AG04450 (cell line): ENCODE measurements at regions not wholly inside any gene's neighbourhood (a gene's known extent, or its start where the extent isn't known, plus 50 kb on each side); places are given as distances from the start of the nearest gene placed in this dataset.

Source experiments
- CTCF ChIA-PET: fragments of 300-600, 350-600 bp; formaldehyde crosslinking; extraction: SDS; loops from one replicate; lab custom pipeline; 2022; ENCODE audit warnings: antibody characterized with exemption, inconsistent platforms; lab: Charles Lee
- POLR2A ChIA-PET: fragments of 350-600 bp; formaldehyde crosslinking; extraction: SDS; loops from one replicate; lab custom pipeline; 2021; ENCODE audit warnings: antibody characterized with exemption, inconsistent platforms; lab: Yijun Ruan, JAX
- DNase-seq: peaks from one replicate; pipeline ENCODE4 v3.0.0-alpha.2; 2011; ENCODE audit warnings: low read depth, low spot score
- H3K27ac ChIP-seq: one replicate; pipeline ENCODE4 v1.5.1; 2012; ENCODE audit warnings: low read depth, low read length, control low read depth
- H3K27me3 ChIP-seq: one replicate; pipeline ENCODE4 v1.6.0; 2012; ENCODE audit warnings: low read length; ENCODE audit not compliant: control insufficient read depth, insufficient read depth
- H3K4me3 ChIP-seq: 2 replicates; pipeline ENCODE4 v1.5.1; 2011; ENCODE audit warnings: mild to moderate bottlenecking, low read depth, low read length, control low read depth
- H3K9me3 ChIP-seq: 2 replicates; pipeline ENCODE4 v1.5.1; 2012; ENCODE audit warnings: low read length; ENCODE audit not compliant: control insufficient read depth, insufficient read depth
- CTCF ChIP-seq: IDR thresholded peaks from 2 replicates; pipeline ENCODE4 v1.5.1; 2011; ENCODE audit warnings: low read depth, low read length, control low read depth, inconsistent platforms

DNA sequence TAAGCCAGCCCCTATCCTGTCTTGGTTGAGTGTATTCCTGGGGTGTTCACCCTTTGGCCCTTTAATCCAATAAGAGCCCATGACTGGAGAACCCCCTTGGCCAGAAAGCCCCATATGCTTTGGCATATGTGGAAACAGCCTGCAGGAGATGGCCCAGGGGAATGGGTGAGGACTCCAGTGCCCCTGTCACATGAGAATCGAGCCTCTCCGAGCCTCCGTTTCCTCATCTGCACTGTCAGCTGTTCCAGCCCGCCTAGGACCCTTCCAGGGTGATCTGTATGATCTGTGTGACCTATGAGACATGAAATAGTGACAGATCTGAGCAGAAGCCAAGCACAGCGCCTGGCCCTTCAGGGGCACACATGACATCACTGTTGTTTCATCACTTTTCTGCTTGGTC, 300.7 kb downstream of the ZNF536 start:
- Histone ChIP-seq H3K27ac (no peak overlapping the region), H3K27me3 (no peaks in the 10 kb centered on the region), H3K4me3 (no peak overlapping the region), H3K9me3 (no peaks in the 10 kb centered on the region)
- DNase-seq, result no peak
- POLR2A ChIA-PET, result no interaction called here
- TF ChIP-seq CTCF, result no peak
- CTCF ChIA-PET, result interaction anchor here (3.8 kb wide), 1 partner anchor 10 kb away, joined by 14 read pairs; no protein-coding TSS in a partner anchor

DNA sequence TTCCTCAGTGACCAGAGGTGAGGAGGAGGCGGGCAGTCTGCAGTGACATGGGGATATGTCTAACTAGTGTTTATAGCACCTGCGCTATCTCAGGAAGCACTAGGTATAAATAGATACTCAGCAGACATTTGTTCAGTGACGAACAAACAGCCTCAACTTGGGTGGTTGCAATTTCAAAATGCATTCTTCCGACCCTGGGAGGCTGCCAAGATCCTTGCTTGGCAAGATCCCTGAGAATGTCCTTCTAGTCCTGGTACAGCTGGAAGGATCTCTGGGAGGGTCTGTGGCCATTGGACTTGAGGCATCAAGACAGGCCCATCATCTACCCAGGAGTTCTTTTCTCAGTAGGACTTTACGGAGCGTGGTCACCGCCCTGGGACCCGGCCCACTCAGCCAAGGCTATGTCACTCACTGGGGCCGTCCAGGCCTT, 299.5 kb downstream of the ZNF536 start:
- no peaks in the 10 kb centered on the region for H3K27me3 ChIP-seq
- no peak overlapping the region for H3K4me3 ChIP-seq
- no peaks in the 10 kb centered on the region for H3K9me3 ChIP-seq
- ChIA-PET POLR2A (no interaction called here), CTCF (interaction anchor here (3.8 kb wide), 1 partner anchor 11 kb away, joined by 14 read pairs; no protein-coding TSS in a partner anchor)
- DNase-seq, result no peak
- TF ChIP-seq CTCF, result no peak
- H3K27ac ChIP-seq, result no peak overlapping the region

GRCh38 chr19:30671367-30671619, 299.1 kb downstream of the ZNF536 start:
- no peaks in the 10 kb centered on the region for H3K27me3 ChIP-seq
- no peak for DNase-seq
- TF ChIP-seq CTCF, result no peak
- H3K4me3 ChIP-seq, result no peak overlapping the region
- H3K27ac ChIP-seq, result no peak overlapping the region
- CTCF ChIA-PET, result no interaction called here
- POLR2A ChIA-PET, result no interaction called here
- H3K9me3 ChIP-seq, result no peaks in the 10 kb centered on the region

DNA sequence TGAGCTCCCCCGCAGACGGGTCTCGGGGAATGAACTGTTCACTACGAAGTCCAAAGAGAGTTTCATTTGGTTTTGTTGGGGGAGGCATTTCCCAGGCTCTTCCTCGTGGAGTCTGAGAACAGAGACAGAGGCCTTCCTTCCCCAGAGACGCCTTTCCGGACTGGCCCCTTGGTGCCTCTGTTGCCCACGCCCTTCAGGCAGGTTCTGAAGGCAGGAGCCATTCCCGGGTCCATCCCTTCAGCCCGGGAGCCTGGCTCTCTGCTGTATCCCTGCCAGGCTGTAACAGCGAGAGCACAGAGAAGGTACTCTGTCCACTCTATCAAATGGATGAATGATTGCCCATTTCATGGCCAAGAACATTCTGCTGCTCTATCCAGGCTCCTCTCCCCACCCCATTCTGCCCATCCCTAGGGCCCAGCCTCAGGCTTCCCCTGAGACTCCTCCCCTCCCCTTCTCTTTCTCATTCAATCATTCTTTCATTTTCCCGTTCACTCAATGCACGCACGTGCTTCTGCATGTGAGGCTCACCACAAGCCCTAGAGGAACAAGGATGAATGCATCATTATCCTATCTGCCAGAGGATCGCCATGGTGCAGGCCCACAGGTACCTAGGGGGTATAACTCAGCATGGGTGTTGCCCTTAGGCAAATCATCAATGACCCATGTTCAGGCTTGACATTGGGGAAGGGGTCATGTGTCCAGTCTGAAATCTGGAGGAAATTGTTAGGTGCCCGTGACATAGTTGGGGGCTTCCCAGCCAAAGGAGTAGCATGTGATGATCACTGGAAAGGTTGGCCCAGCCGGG, 298.6 kb downstream of the ZNF536 start:
- ChIA-PET CTCF (interaction anchor here (1.6 to 6.3 kb wide), 3 partner anchors 12 to 1553 kb away, joined by 5 to 120 read pairs (median 52); no protein-coding TSS in a partner anchor), POLR2A (no interaction called here)
- no peak for DNase-seq
- Histone ChIP-seq H3K9me3 (no peaks in the 10 kb centered on the region), H3K27me3 (no peaks in the 10 kb centered on the region), H3K27ac (no peak overlapping the region), H3K4me3 (no peak overlapping the region)
- no peak for TF ChIP-seq CTCF

DNA sequence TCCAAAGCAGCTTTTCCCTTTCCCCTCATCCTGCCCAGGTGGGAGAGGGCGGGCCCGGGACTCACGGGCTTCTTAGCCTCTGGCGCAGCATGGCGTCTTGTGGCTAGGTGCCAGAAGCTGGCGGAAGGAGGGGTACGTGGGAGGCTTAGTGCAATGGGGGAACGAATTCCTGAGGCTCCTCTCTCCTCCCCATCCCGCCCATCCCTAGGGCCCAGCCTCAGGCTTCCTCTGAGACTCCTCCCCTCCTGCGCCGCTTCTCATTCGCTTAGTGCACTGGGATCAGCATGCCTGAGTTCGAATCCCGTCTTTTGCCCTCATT, 297.8 kb downstream of the ZNF536 start:
- ChIA-PET POLR2A (no interaction called here), CTCF (interaction anchor here (0.6 to 6.3 kb wide), 9 partner anchors 13 to 1675 kb away, joined by 3 to 120 read pairs (median 4); no protein-coding TSS in a partner anchor)
- H3K27me3 ChIP-seq, result no peaks in the 10 kb centered on the region
- H3K9me3 ChIP-seq, result no peaks in the 10 kb centered on the region
- no peak overlapping the region for H3K4me3 ChIP-seq
- no peak for DNase-seq
- H3K27ac ChIP-seq, result no peak overlapping the region
- no peak for TF ChIP-seq CTCF
